H9 (cell line): ENCODE measurements at regions not wholly inside any gene's neighbourhood (a gene's known extent, or its start where the extent isn't known, plus 50 kb on each side); places are given as distances from the start of the nearest gene placed in this dataset.

Source experiments
- DNase-seq: peaks from one replicate; pipeline ENCODE4 v3.0.0-alpha.2; 2017
- H2AFZ ChIP-seq: one replicate; pipeline ENCODE4 v1.6.1; 2013; ENCODE audit warnings: mild to moderate bottlenecking, low read length, control low read depth, moderate library complexity
- H2AK5ac ChIP-seq: 2 replicates; pipeline ENCODE4 v1.6.1; 2013; ENCODE audit warnings: low read length, control low read depth, mixed read lengths; ENCODE audit not compliant: insufficient read length
- H2BK120ac ChIP-seq: one replicate; pipeline ENCODE4 v1.6.1; 2013; ENCODE audit warnings: low read depth, mild to moderate bottlenecking, low read length, control low read depth, inconsistent platforms; ENCODE audit not compliant: poor library complexity, severe bottlenecking
- H2BK12ac ChIP-seq: 2 replicates; pipeline ENCODE4 v1.6.1; 2013; ENCODE audit warnings: low read length, control low read depth, mixed read lengths, low read depth; ENCODE audit not compliant: insufficient read length
- H2BK15ac ChIP-seq: 2 replicates; pipeline ENCODE4 v1.6.1; 2013; ENCODE audit warnings: low read depth, low read length, control low read depth
- H2BK20ac ChIP-seq: one replicate; pipeline ENCODE4 v1.6.1; 2013; ENCODE audit warnings: low read depth, mild to moderate bottlenecking, low read length, control low read depth, inconsistent platforms; ENCODE audit not compliant: poor library complexity, severe bottlenecking
- H2BK5ac ChIP-seq: 2 replicates; pipeline ENCODE4 v1.6.1; 2013; ENCODE audit warnings: low read length, control low read depth, mixed read lengths; ENCODE audit not compliant: insufficient read length
- H3K14ac ChIP-seq: 2 replicates; pipeline ENCODE4 v1.6.1; 2013; ENCODE audit warnings: low read length, control low read depth; ENCODE audit not compliant: insufficient read depth
- H3K18ac ChIP-seq: 2 replicates; pipeline ENCODE4 v1.6.1; 2013; ENCODE audit warnings: low read depth, mild to moderate bottlenecking, mixed read lengths, low read length, control low read depth; ENCODE audit not compliant: insufficient read length
- H3K23ac ChIP-seq: 2 replicates; pipeline ENCODE4 v1.6.1; 2013; ENCODE audit warnings: low read length, control low read depth, mixed read lengths, low read depth; ENCODE audit not compliant: insufficient read length
- H3K23me2 ChIP-seq: 2 replicates; pipeline ENCODE4 v1.6.1; 2013; ENCODE audit warnings: low read depth, mild to moderate bottlenecking, mixed read lengths, low read length, control low read depth; ENCODE audit not compliant: insufficient read length, poor library complexity, severe bottlenecking
- H3K27ac ChIP-seq: 2 replicates; pipeline ENCODE4 v1.5.1; 2013; ENCODE audit warnings: low read length, control low read depth, mixed read lengths, low read depth; ENCODE audit not compliant: insufficient read length
- H3K27me3 ChIP-seq: 2 replicates; pipeline ENCODE4 v1.6.1; 2013; ENCODE audit warnings: low read length, control low read depth, inconsistent platforms; ENCODE audit not compliant: insufficient read depth
- H3K4ac ChIP-seq: 2 replicates; pipeline ENCODE4 v1.6.1; 2013; ENCODE audit warnings: low read depth, mild to moderate bottlenecking, control low read depth, inconsistent platforms, low read length, moderate library complexity
- H3K4me1 ChIP-seq: 2 replicates; pipeline ENCODE4 v1.6.1; 2013; ENCODE audit warnings: low read length, control low read depth, inconsistent platforms; ENCODE audit not compliant: insufficient read depth
- H3K4me2 ChIP-seq: 2 replicates; pipeline ENCODE4 v1.6.1; 2013; ENCODE audit warnings: low read length, control low read depth, mixed read lengths; ENCODE audit not compliant: insufficient read length, insufficient read depth
- H3K56ac ChIP-seq: 2 replicates; pipeline ENCODE4 v1.6.1; 2013; ENCODE audit warnings: low read depth, mild to moderate bottlenecking, mixed read lengths, low read length, control low read depth; ENCODE audit not compliant: insufficient read length
- H3K79me1 ChIP-seq: 2 replicates; pipeline ENCODE4 v1.6.1; 2013; ENCODE audit warnings: low read depth, mild to moderate bottlenecking, moderate library complexity, low read length, control low read depth, inconsistent platforms; ENCODE audit not compliant: insufficient read depth, poor library complexity, severe bottlenecking
- H3K79me2 ChIP-seq: 2 replicates; pipeline ENCODE4 v1.6.1; 2013; ENCODE audit warnings: low read length, control low read depth, inconsistent platforms; ENCODE audit not compliant: insufficient read depth
- H3K9ac ChIP-seq: 2 replicates; pipeline ENCODE4 v1.6.1; 2013; ENCODE audit warnings: low read length, control low read depth, mixed read lengths; ENCODE audit not compliant: insufficient read length; ENCODE audit errors: extremely low read depth
- H3K9me3 ChIP-seq: one replicate; pipeline ENCODE4 v1.6.1; 2013; ENCODE audit warnings: low read depth, low read length, inconsistent platforms; ENCODE audit not compliant: control insufficient read depth
- H3T11ph ChIP-seq: one replicate; pipeline ENCODE4 v1.6.1; 2013; ENCODE audit warnings: mild to moderate bottlenecking, low read length, control low read depth, inconsistent platforms
- H4K20me1 ChIP-seq: one replicate; pipeline ENCODE4 v1.6.1; 2013; ENCODE audit not compliant: control insufficient read depth, insufficient read length, insufficient read depth
- H4K5ac ChIP-seq: 2 replicates; pipeline ENCODE4 v1.6.1; 2013; ENCODE audit warnings: low read depth, mild to moderate bottlenecking, mixed read lengths, low read length, control low read depth; ENCODE audit not compliant: insufficient read length
- H4K8ac ChIP-seq: replicated peaks from 2 replicates; pipeline ENCODE4 v1.6.1; 2013; ENCODE audit warnings: low read length, control low read depth, mixed read lengths, low read depth; ENCODE audit not compliant: insufficient read length
- H4K91ac ChIP-seq: 2 replicates; pipeline ENCODE4 v1.6.1; 2013; ENCODE audit warnings: low read depth, mild to moderate bottlenecking, moderate library complexity, mixed read lengths, low read length, control low read depth; ENCODE audit not compliant: insufficient read length
- H3K27ac Mint-ChIP-seq, 3 experiments: 2 replicates in 2 of 3; 3 replicates in 1 of 3; pipeline ENCODE4 v1.8.0; 2020 to 2021; ENCODE audit warnings: mixed read lengths in 3 of 3, mild to moderate bottlenecking in 1 of 3, moderate library complexity in 1 of 3
- H3K27me3 Mint-ChIP-seq: 2 replicates; pipeline ENCODE4 v1.8.0; 2021; ENCODE audit warnings: low read depth, mild to moderate bottlenecking, moderate library complexity, mixed read lengths
- H3K36me3 Mint-ChIP-seq, 3 experiments: 2 replicates in 2 of 3; 3 replicates in 1 of 3; pipeline ENCODE4 v1.8.0; 2020 to 2021; ENCODE audit warnings: low read depth in 3 of 3, mixed read lengths in 3 of 3; ENCODE audit not compliant: insufficient read depth in 1 of 3
- H3K4me1 Mint-ChIP-seq, 2 experiments: 2 replicates each; pipeline ENCODE4 v1.8.0; 2020; ENCODE audit warnings: mixed read lengths in 2 of 2
- H3K4me3 Mint-ChIP-seq, 2 experiments: 2 replicates in 1 of 2; 3 replicates in 1 of 2; pipeline ENCODE4 v1.8.0; 2020 to 2021; ENCODE audit warnings: mild to moderate bottlenecking in 2 of 2, mixed read lengths in 2 of 2, moderate library complexity in 1 of 2
- H3K9me3 Mint-ChIP-seq, 2 experiments: 2 replicates in 1 of 2; 3 replicates in 1 of 2; pipeline ENCODE4 v1.8.0; 2020; ENCODE audit warnings: mild to moderate bottlenecking in 2 of 2, mixed read lengths in 2 of 2, moderate library complexity in 1 of 2
- WGBS: extraction: QIAGEN DNeasy Blood & Tissue Kit; methylation state at CpG from one replicate; pipeline ENCODE4 v1.1.7; 2013; ENCODE audit warnings: missing lambda C conversion rate, low lambda C conversion rate, mixed read lengths; ENCODE audit not compliant: insufficient read length; ENCODE audit errors: extremely low coverage; 5-methylcytosine and 5-hydroxymethylcytosine counted together
- TF ChIP-seq, protein P1 (sequence below): fragments of 200-600 bp; sonication (generic); conservative IDR thresholded peaks from 3 replicates; pipeline ENCODE4 v1.8.0; 2021; ENCODE audit warnings: antibody characterized with exemption, mild to moderate bottlenecking

DNA sequence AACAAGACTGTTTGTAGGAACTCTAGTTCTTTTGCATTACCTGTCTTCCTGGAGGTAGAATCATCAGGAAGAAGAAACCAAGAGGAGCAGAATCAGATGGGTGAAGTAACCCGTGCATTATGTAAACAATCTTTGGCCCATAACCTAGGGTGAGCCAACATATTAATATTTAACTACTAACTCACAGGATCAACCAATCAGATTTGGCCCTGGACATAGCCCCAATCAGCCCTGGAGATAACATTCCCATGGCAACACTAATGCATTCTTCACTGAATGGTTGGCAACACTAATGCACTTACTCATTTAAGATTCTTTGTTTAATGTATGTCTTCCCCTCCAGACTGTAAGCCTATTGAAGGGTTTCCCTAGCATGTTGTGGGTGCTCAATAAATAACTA, 72.0 kb upstream of the CTAGE1 start:
- Mint-ChIP-seq H3K9me3 (no peaks in the 10 kb centered on the region), H3K4me3 (no peak overlapping the region), H3K4me1 (peaks cover under 1 to 3% of the 10 kb centered on the region in 2 experiments; a peak in 1 of 4 replicates), H3K36me3 (no peaks in the 10 kb centered on the region), H3K27me3 (peaks cover 3% of the 10 kb centered on the region; the same call in 1 of the 2 replicates), H3K27ac (no peak overlapping the region)
- no peak overlapping the region for H3K27ac ChIP-seq
- no peak for DNase-seq
- no CpG with 5 or more reads among the region's 1 CpG for WGBS
- H3K23ac ChIP-seq: no peak overlapping the region
- no peak overlapping the region for H3K56ac ChIP-seq
- H2BK20ac ChIP-seq: no peak overlapping the region
- no peaks in the 10 kb centered on the region for H3K9me3 ChIP-seq
- H3K4me2 ChIP-seq: no peak overlapping the region
- no peak overlapping the region for H2BK5ac ChIP-seq
- H3K18ac ChIP-seq: no peak overlapping the region
- no peak overlapping the region for H2BK120ac ChIP-seq
- TF ChIP-seq, protein P1, sequence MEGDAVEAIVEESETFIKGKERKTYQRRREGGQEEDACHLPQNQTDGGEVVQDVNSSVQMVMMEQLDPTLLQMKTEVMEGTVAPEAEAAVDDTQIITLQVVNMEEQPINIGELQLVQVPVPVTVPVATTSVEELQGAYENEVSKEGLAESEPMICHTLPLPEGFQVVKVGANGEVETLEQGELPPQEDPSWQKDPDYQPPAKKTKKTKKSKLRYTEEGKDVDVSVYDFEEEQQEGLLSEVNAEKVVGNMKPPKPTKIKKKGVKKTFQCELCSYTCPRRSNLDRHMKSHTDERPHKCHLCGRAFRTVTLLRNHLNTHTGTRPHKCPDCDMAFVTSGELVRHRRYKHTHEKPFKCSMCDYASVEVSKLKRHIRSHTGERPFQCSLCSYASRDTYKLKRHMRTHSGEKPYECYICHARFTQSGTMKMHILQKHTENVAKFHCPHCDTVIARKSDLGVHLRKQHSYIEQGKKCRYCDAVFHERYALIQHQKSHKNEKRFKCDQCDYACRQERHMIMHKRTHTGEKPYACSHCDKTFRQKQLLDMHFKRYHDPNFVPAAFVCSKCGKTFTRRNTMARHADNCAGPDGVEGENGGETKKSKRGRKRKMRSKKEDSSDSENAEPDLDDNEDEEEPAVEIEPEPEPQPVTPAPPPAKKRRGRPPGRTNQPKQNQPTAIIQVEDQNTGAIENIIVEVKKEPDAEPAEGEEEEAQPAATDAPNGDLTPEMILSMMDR: no peak
- no peak overlapping the region for H2BK15ac ChIP-seq
- H4K91ac ChIP-seq: no peak overlapping the region
- no peak overlapping the region for H3T11ph ChIP-seq
- no peaks in the 10 kb centered on the region for H3K79me1 ChIP-seq
- no peak overlapping the region for H3K9ac ChIP-seq
- H3K79me2 ChIP-seq: no peaks in the 10 kb centered on the region
- H2BK12ac ChIP-seq: no peak overlapping the region
- no peaks in the 10 kb centered on the region for H3K23me2 ChIP-seq
- no peak overlapping the region for H2AFZ ChIP-seq
- no peak overlapping the region for H4K5ac ChIP-seq
- no peak overlapping the region for H4K8ac ChIP-seq
- H3K27me3 ChIP-seq: no peaks in the 10 kb centered on the region
- H2AK5ac ChIP-seq: no peak overlapping the region
- H3K4me1 ChIP-seq: no peaks in the 10 kb centered on the region
- H3K4ac ChIP-seq: no peak overlapping the region
- H3K14ac ChIP-seq: no peak overlapping the region
- no peaks in the 10 kb centered on the region for H4K20me1 ChIP-seq
